Esophagus squamous epithelium (tissue), 4 donors: ENCODE measurements at regions not wholly inside any gene's neighbourhood (a gene's known extent, or its start where the extent isn't known, plus 50 kb on each side); places are given as distances from the start of the nearest gene placed in this dataset.

Experiments used
- CTCF ChIP-seq, 6 experiments: fragments of 450-650 bp in 4 of 6; fragments of 200-600 bp in 2 of 6; sonication (generic) in 2 of 6; IDR thresholded peaks; one replicate each; pipeline ENCODE4 v1.5.1; 2016 to 2019; ENCODE audit warnings: antibody characterized with exemption in 6 of 6, mild to moderate bottlenecking in 4 of 6, moderate library complexity in 4 of 6
- POLR2A ChIP-seq, 4 donors: fragments of 450-650 bp; IDR thresholded peaks; one replicate each; pipeline ENCODE4 v1.6.1; 2017; ENCODE audit warnings: antibody characterized with exemption in 4 of 4, mild to moderate bottlenecking in 4 of 4, moderate library complexity in 3 of 4

GRCh38 chr17:31674305-31674704 is 184.7 kb downstream of the COPRS start:
- no peak for TF ChIP-seq CTCF (IDR thresholded peaks at IDR 0.05)
- TF ChIP-seq POLR2A (IDR thresholded peaks at IDR 0.05): no peak
